PC-9 (cell line): ENCODE measurements at regions not wholly inside any gene's neighbourhood (a gene's known extent, or its start where the extent isn't known, plus 50 kb on each side); places are given as distances from the start of the nearest gene placed in this dataset.

Source experiments
- EZH2 ChIP-seq: fragments of 200-600 bp; sonication (generic); IDR thresholded peaks from 2 replicates; pipeline ENCODE4 v1.8.0; 2017; ENCODE audit warnings: antibody characterized with exemption, low read depth
- TF ChIP-seq, protein P1 (sequence below): fragments of 200-600 bp; sonication (generic); conservative IDR thresholded peaks from 2 replicates; pipeline ENCODE4 v1.6.1; 2017; ENCODE audit warnings: mixed run types, antibody characterized with exemption, mild to moderate bottlenecking, moderate library complexity

DNA sequence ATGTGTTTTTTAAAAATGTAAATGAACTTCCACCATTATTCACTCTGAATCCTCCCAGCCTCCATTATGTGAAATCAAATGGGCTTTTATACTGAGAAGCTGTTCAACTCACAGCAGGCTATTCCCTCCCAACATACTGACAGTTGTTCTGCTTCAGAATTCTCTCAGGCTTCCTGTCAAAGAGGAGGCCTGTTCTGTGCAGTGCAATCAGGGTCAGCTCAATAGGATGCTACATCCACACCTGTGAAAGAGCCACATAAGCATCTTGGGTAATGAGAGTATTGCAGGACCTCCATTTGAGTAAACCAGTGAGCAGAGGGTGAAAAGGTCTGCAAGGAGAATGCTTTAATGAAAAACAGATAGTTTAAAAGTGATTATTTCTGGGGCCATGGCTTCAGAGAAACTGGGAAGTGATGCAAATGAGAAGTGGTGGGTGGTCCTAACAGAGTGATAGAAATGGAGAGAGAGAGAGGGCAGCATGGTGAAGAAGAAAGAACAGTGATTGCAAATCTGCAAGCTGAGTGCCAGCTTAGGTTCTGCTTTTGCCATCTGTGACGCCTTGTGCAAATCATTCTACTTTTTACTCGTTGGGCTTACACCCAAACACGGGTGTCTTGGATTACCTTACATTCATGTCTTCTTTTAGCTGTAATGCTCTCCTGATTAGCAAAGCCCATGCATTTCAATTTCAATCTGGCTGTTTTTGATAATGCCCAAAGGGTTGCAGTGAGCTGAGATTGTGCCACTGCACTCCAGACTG is 202.5 kb upstream of the NMUR2 start:
- no peak for TF ChIP-seq EZH2
- TF ChIP-seq, protein P1, sequence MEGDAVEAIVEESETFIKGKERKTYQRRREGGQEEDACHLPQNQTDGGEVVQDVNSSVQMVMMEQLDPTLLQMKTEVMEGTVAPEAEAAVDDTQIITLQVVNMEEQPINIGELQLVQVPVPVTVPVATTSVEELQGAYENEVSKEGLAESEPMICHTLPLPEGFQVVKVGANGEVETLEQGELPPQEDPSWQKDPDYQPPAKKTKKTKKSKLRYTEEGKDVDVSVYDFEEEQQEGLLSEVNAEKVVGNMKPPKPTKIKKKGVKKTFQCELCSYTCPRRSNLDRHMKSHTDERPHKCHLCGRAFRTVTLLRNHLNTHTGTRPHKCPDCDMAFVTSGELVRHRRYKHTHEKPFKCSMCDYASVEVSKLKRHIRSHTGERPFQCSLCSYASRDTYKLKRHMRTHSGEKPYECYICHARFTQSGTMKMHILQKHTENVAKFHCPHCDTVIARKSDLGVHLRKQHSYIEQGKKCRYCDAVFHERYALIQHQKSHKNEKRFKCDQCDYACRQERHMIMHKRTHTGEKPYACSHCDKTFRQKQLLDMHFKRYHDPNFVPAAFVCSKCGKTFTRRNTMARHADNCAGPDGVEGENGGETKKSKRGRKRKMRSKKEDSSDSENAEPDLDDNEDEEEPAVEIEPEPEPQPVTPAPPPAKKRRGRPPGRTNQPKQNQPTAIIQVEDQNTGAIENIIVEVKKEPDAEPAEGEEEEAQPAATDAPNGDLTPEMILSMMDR, result no peak
